Neuron (in vitro differentiated cells): ENCODE measurements at regions not wholly inside any gene's neighbourhood (a gene's known extent, or its start where the extent isn't known, plus 50 kb on each side); places are given as distances from the start of the nearest gene placed in this dataset.

ENCODE experiments used
- H2AFZ ChIP-seq: one replicate; pipeline ENCODE4 v1.6.1; 2013; ENCODE audit warnings: low read depth, mild to moderate bottlenecking, inconsistent platforms, low read length, moderate library complexity
- H3K27me3 ChIP-seq: one replicate; pipeline ENCODE4 v1.6.1; 2013; ENCODE audit warnings: low read length; ENCODE audit not compliant: insufficient read depth
- H3K36me3 ChIP-seq: one replicate; pipeline ENCODE4 v1.6.1; 2013; ENCODE audit warnings: low read length; ENCODE audit not compliant: insufficient read depth
- H3K4me1 ChIP-seq: one replicate; pipeline ENCODE4 v1.6.1; 2013; ENCODE audit warnings: low read length; ENCODE audit not compliant: insufficient read depth
- H3K4me3 ChIP-seq: 2 replicates; pipeline ENCODE4 v1.5.1; 2013; ENCODE audit warnings: mild to moderate bottlenecking, low read length, moderate library complexity
- H3K9me3 ChIP-seq: one replicate; pipeline ENCODE4 v1.6.1; 2013; ENCODE audit warnings: low read length

DNA sequence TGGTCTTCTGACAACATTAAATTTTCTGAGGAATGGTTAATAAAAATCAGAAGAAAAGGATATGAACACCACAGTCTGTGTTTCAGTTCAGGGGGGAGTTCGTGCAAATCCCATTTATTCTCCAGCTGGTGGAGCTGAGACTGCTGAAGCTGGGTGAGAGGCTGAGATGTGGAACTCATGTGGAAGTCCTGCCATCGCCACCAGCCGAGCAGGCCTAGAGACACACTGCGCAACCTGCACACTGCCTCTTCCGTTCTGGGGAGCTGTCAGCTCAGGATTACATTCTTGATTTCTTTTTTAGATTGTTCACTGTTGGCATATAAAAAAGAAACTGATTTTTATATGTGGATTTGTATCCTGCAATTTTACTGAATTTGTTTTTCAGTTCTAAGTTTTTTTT is 66.6 kb upstream of the ELOVL6 start:
- H2AFZ ChIP-seq, result no peak overlapping the region
- no peaks in the 10 kb centered on the region for H3K36me3 ChIP-seq
- H3K4me1 ChIP-seq, result no peaks in the 10 kb centered on the region
- H3K9me3 ChIP-seq, result no peaks in the 10 kb centered on the region
- H3K27me3 ChIP-seq, result no peaks in the 10 kb centered on the region
- H3K4me3 ChIP-seq, result no peak overlapping the region

DNA sequence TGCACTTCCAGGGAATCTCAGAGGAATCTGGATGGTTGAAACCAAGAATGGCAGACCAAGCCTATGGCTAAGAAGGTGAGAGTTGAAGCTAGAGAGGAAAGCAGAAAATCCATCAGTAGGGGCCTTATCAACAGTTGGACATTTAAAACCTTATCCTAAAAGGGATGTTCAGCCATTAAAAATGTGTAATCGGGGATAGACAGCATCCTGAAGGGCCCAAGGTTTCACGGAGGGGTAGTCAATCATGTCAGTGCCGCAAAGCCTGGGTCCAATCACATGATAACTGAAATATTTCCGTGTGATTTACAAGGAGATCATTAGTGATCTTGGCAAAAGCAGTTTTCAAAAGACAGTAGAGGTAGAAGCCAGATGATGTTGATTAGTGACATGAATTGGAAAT is 61.9 kb upstream of the ELOVL6 start:
- Histone ChIP-seq H2AFZ (no peak overlapping the region), H3K4me3 (no peak overlapping the region), H3K36me3 (no peaks in the 10 kb centered on the region), H3K4me1 (no peaks in the 10 kb centered on the region), H3K9me3 (no peaks in the 10 kb centered on the region), H3K27me3 (no peaks in the 10 kb centered on the region)

DNA sequence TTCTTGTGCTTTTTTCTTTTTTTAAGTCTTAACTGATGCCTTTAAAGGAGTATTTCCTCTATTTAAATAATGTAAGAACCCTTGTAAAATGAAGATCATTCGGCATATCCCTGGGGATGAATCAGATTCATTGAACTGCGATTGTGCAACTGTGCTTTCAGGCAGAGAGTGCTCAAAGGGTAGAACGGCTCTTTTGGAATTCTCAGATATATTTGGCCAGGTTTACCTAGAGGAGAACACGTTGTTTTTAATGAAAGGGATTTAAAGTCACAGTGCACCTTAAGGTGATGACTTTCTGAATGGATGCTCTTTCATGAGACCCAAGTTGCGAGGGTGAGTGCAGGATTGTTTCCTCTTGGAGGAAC is 51.6 kb upstream of the ELOVL6 start:
- no peak overlapping the region for H3K4me3 ChIP-seq
- H3K9me3 ChIP-seq, result no peaks in the 10 kb centered on the region
- H3K27me3 ChIP-seq, result no peaks in the 10 kb centered on the region
- H3K36me3 ChIP-seq, result no peaks in the 10 kb centered on the region
- H2AFZ ChIP-seq, result no peak overlapping the region
- peaks cover 3% of the 10 kb centered on the region for H3K4me1 ChIP-seq

DNA sequence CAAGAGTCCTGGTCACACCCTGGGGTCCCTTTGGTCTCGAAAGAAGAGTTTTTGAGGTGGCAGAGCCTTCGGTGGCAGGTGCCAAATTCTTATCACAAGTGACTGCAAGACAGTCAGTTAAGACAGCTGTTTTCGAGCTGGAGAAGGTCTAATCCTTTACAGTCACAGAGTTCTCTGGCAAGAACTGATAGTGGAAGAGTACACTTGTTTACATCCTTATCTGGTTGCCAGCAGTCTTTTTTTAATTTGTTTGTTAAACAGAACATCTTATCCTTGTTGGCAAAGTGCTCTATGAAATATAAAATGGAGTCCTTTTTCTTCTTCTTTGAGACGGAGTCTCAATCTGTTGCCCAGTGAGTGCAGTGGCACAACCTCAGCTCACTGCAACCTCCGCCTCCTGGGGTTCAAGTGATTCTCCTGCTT is 50.4 kb upstream of the ELOVL6 start:
- Histone ChIP-seq H3K36me3 (no peaks in the 10 kb centered on the region), H2AFZ (no peak overlapping the region), H3K27me3 (no peaks in the 10 kb centered on the region), H3K4me3 (no peak overlapping the region), H3K4me1 (peaks cover 3% of the 10 kb centered on the region), H3K9me3 (no peaks in the 10 kb centered on the region)
